Posterior cingulate gyrus (tissue), 11 donors: ENCODE measurements at regions not wholly inside any gene's neighbourhood (a gene's known extent, or its start where the extent isn't known, plus 50 kb on each side); places are given as distances from the start of the nearest gene placed in this dataset.

Source experiments
- DNase-seq, 10 donors: peaks; one replicate each; pipeline versions ENCODE4 v3.0.0 to v3.0.0-alpha.2; 2020 to 2021; ENCODE audit warnings: mixed read lengths in 3 of 10
- intact Hi-C: fragments of 100-400 bp; cut with DNase I; formaldehyde crosslinking; loops from one replicate; pipeline ENCODE4 v1.15.1; 2023

DNA sequence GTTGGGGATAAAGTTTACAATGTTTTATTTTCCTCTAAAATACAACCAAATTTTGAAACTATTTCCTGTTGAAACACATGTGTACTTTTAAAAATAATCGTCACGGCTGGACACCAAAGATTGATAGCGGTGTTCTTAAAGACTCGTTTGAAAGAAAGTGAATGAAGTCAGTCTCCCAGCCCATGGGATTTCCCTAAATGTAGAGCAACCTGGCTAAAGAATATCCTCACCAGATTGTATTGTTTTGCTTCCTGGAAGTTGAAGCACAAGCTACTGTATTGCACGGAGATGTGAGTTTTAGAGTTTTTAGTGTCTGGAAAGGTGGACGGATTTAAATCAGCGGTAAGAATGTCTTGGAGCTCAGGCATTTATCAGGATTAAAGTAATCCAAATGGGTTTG, 189.5 kb downstream of the THBS2 start:
- no peak for DNase-seq
- intact Hi-C loops, result no loop called here

DNA sequence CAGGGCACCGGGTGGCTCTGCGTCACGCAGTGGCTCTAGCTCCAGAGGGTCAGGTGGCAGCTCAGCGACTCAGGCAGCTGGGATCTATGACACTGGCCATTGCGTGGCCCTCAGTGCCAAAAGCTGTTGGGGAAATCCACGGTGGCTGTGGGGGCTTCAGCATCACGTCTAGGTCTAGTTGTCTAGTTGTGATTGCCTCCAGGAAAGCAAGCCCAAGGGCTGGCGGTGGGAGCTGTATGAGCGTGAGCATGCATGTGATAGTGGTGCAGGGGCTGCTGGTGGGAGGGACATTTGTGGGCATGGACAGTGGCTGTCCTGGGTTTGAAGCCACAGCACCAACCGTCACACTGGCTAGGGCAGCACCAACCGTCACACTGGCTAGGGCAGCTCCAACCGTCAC, 191.4 kb downstream of the THBS2 start:
- intact Hi-C loops, result no loop called here
- peak in 1 of 10 donors; percentile 64 for DNase-seq

DNA sequence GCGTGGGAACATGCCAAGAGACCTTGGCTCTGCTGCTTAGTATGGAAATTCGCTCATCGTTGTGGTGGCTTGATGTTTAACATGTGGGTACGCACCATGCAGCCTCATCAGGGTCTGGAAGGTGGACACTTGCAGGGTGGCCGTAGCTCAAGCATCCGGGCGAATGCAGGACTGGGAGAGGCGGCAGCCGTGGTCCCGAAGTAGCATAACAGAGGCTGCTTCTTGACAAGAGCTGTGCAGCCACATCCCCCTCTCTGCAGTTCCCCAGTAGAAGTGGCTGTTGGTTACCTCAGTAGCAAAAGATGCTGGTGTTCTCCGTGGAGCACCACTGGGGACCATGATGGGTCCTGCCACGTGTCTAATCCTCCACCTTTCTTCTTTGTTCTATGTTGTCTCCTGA, 195.0 kb downstream of the THBS2 start:
- intact Hi-C loops, result no loop called here
- DNase-seq, result no peak

GRCh38 chr6:169052462-169052861, 201.2 kb downstream of the THBS2 start:
- DNase-seq, result no peak
- intact Hi-C loops, result no loop called here

GRCh38 chr6:169051371-169051770, 202.3 kb downstream of the THBS2 start:
- intact Hi-C loops, result no loop called here
- no peak for DNase-seq

DNA sequence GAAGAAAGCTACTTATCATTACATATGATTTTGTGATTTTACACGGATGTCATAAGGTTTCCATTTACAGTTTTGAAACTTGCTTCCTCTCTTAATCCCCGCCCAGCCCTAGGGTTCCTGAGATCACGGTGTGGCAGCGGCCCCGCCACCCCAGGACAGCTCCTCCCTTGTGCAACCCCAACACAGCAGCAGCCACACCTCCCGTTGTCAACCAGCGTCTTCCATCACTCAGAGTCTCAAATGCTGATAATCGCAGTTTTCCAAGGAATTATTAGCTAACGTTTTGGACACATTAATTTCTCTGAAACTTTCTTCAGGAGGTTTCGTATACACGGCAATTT, 204.8 kb downstream of the THBS2 start:
- intact Hi-C loops, result no loop called here

DNA sequence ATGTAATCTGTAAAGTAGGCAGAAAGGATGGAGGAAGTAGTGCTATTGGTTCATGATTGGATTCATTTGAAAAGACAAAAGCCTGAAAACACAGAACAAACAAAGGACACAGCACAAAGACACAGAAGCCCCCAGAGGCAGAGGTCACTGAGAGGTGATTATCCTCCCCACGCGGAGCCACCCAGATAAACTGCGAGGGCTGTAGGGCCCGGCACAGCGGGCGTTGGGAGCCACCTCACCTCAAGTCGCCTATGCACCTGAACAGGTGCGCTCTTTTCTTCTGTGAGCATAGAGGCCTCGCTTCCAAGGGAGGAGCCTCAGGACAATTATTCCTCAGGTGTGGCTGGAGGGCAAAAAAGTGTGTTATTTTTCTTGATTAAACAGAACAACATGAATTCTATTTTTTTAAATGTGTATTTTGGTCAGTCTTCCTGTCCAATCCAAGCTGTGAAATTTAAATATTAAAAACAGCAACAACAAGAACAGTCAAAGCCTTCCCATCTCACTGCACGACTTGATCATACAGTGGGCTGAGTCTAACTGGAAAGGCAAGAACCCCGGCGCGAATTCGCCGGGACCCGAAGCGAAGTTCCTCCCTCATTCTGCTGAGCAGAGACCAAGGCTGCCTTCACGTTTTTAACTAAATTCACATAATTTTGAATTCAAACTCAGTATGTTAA, 205.3 kb downstream of the THBS2 start:
- no peak for DNase-seq
- intact Hi-C loops, result no loop called here

More for the DNA sequence above, 204.8 kb downstream of the THBS2 start:
- no peak for DNase-seq

DNA sequence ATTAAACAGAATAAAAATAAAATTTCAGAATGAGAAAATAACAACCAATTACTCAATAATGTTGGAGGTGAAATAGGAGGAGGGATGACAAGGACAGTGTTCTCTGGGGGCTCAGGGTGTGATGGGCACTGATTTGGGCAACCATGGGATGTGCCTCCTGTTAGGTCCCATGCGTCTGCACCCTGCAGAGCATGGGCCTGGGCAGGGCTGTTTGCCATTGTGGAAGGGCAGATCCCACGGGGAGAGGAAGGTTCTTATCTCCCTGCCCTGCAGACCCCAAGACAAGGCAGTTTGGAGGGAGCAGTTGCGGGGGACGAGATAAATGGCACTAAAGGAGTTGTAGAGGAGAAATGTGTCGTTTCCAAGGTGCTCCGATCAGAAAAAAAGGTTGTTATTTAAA, 206.3 kb downstream of the THBS2 start:
- intact Hi-C loops, result no loop called here
- peak in 1 of 10 donors; percentile 59 for DNase-seq

GRCh38 chr6:169046483-169047192, 207.0 kb downstream of the THBS2 start:
- intact Hi-C loops, result no loop called here
- no peak for DNase-seq

- DNase-seq, result no peak
- intact Hi-C loops, result no loop called here
These were observed 207.6 kb downstream of the THBS2 start for GRCh38 chr6:169046021-169046420.

GRCh38 chr6:169045486-169045885, 208.2 kb downstream of the THBS2 start:
- DNase-seq, result peak in 4 of 10 donors; percentile 24 to 85 (median 35)
- intact Hi-C loops, result no loop called here

GRCh38 chr6:169044381-169045230, 209.0 kb downstream of the THBS2 start:
- intact Hi-C loops, result no loop called here
- no peak for DNase-seq

- DNase-seq, result no peak
- intact Hi-C loops, result no loop called here
These were observed 211.6 kb downstream of the THBS2 start for GRCh38 chr6:169042061-169042460.

DNA sequence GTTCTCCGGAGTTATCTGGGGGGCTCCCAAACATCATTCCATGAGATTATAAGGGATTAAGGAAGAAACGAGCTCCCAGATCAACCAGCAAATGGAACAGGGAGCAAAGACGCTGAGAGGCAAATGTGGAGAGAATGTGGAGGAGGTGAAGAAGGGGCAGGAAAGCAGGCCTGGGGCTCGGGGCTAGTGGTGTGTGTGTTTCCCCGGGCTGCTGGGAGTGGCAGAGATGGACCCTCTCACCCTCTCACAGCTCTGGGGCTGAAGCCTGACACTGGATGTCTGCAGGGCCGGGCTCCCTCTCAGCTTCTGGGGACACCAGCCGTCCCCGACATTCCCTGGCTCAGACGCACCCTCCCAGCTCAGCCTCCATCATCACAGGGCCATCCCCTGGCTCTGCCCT, 212.6 kb downstream of the THBS2 start:
- DNase-seq, result no peak
- intact Hi-C loops, result no loop called here

GRCh38 chr6:169038691-169039090, 215.0 kb downstream of the THBS2 start:
- intact Hi-C loops, result no loop called here
- no peak for DNase-seq

- DNase-seq, result no peak
- intact Hi-C loops, result no loop called here
These were observed 218.0 kb downstream of the THBS2 start for GRCh38 chr6:169035385-169036240.

DNA sequence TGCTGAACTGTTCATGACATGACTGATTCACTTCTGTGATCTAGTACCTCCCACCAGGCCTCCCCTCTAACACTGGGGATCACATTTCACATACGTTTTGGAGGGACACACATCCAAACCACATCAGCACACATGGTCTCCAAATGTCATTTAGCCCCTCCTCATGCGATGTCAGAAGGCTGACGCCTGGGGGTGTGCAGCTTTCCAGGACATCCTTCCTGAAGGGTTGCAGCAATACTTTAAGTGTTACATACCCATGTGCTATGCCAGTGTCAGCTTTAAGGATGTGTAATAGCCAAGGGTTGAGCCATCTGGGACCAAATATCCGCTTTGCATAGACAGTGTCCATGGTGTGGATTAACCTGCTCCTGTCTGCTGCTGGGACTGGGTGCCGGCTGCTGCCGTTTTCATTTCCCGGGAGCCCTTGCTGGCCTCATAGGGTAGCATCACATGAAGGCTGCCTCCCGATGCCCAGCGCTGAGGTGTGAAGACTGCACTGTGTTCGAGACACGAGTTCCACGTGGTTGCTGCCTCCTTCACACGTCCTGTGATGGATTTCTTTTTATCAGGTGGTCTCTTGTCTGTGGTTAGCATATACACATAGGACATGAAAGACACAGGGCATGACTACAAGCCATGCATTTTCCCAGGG, 219.0 kb downstream of the THBS2 start:
- intact Hi-C loops, result no loop called here
- DNase-seq, result no peak

DNA sequence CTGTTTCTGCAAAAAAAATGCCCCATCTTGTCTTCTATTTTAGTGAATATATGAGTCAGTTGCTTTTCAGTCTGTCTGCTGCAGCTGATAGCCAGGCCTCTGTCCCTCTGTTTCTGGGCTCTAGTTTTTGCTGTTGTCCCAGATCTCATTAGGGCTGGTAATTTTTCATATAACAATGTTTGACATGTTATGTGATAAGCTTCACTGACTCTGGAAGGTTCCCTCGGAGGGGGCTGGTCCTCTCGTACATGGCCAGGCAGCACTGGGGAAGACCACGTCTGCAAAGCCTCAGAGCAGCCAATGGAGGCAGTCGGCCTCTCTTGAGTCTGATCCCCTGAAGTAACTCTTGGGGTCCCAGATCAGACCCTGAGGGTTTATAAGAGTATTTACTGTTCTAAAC, 223.8 kb downstream of the THBS2 start:
- no peak for DNase-seq
- intact Hi-C loops, result no loop called here

- intact Hi-C loops, result no loop called here
- DNase-seq, result no peak
These were observed 225.3 kb downstream of the THBS2 start for GRCh38 chr6:169028343-169028742.

- DNase-seq, result no peak
- intact Hi-C loops, result no loop called here
These were observed 227.5 kb downstream of the THBS2 start for GRCh38 chr6:169026175-169026574.
